ENCODE measurements at regions not wholly inside any gene's neighbourhood (a gene's known extent, or its start where the extent isn't known, plus 50 kb on each side); places are given as distances from the start of the nearest gene placed in this dataset.

- DNase-seq (ENCODE audit: low spot score) = no peak
Measured at GRCh38 chr11:56932572-56933220, 56.0 kb upstream of the OR5AK2 start.

GRCh38 chr11:56923116-56923515, 65.6 kb upstream of the OR5AK2 start:
- DNase-seq (ENCODE audit: low spot score) = no peak

GRCh38 chr11:56922421-56922820, 66.3 kb upstream of the OR5AK2 start:
- DNase-seq (ENCODE audit: low spot score) = no peak

- DNase-seq (ENCODE audit: low spot score) = no peak
Measured at GRCh38 chr11:56917708-56918400, 70.9 kb upstream of the OR5AK2 start.

- DNase-seq (ENCODE audit: low spot score) = no peak
Measured at GRCh38 chr11:56916587-56916986, 72.1 kb upstream of the OR5AK2 start.

GRCh38 chr11:56916162-56916561, 72.6 kb upstream of the OR5AK2 start:
- DNase-seq (ENCODE audit: low spot score) = no peak

- DNase-seq (ENCODE audit: low spot score) = no peak
Measured at GRCh38 chr11:56911312-56911711, 77.4 kb upstream of the OR5AK2 start.

GRCh38 chr11:56910785-56911184, 77.9 kb upstream of the OR5AK2 start:
- DNase-seq (ENCODE audit: low spot score) = no peak

GRCh38 chr11:56910046-56910773, 78.5 kb upstream of the OR5AK2 start:
- no peak for DNase-seq (ENCODE audit: low spot score)

- DNase-seq (ENCODE audit: low spot score) = no peak
Measured at GRCh38 chr11:56909563-56909962, 79.2 kb upstream of the OR5AK2 start.

- DNase-seq (ENCODE audit: low spot score) = no peak
Measured at GRCh38 chr11:56909080-56909479, 79.6 kb upstream of the OR5AK2 start.

- no peak for DNase-seq (ENCODE audit: low spot score)
Measured at GRCh38 chr11:56906683-56907148, 82.0 kb upstream of the OR5AK2 start.

- no peak for DNase-seq (ENCODE audit: low spot score)
Measured at GRCh38 chr11:56905936-56906335, 82.8 kb upstream of the OR5AK2 start.

- DNase-seq (ENCODE audit: low spot score) = no peak
Measured at GRCh38 chr11:56905442-56905841, 83.3 kb upstream of the OR5AK2 start.

GRCh38 chr11:56898856-56899255, 89.9 kb upstream of the OR5AK2 start:
- no peak for DNase-seq (ENCODE audit: low spot score)

GRCh38 chr11:56890584-56891305, 98.0 kb upstream of the OR5AK2 start:
- no peak for DNase-seq (ENCODE audit: low spot score)

GRCh38 chr11:56889986-56890385, 98.7 kb upstream of the OR5AK2 start:
- DNase-seq (ENCODE audit: low spot score) = no peak

- DNase-seq (ENCODE audit: low spot score) = no peak
Measured at GRCh38 chr11:56887940-56888339, 100.8 kb upstream of the OR5AK2 start.

- DNase-seq (ENCODE audit: low spot score) = no peak
Measured at GRCh38 chr11:56886455-56886854, 102.3 kb upstream of the OR5AK2 start.

GRCh38 chr11:56885854-56886253, 102.9 kb upstream of the OR5AK2 start:
- DNase-seq (ENCODE audit: low spot score) = no peak

GRCh38 chr11:56885177-56885576, 103.5 kb upstream of the OR5AK2 start:
- DNase-seq (ENCODE audit: low spot score) = no peak

- no peak for DNase-seq (ENCODE audit: low spot score)
Measured at GRCh38 chr11:56883371-56883987, 105.2 kb upstream of the OR5AK2 start.
